ENCODE measurements at regions not wholly inside any gene's neighbourhood (a gene's known extent, or its start where the extent isn't known, plus 50 kb on each side); places are given as distances from the start of the nearest gene placed in this dataset.
"Not testable (repeated sequence)": the region's sequence is repeated elsewhere in the genome, so short reads cannot be mapped to it uniquely, and the experiment has no call there.

GRCh38 chr7:68613405-68613804, 984.9 kb upstream of the AUTS2 start:
- DNase-seq = no peak

- DNase-seq = no peak
Observed at GRCh38 chr7:68613897-68614296, 984.4 kb upstream of the AUTS2 start.

GRCh38 chr7:68619526-68619925, 978.7 kb upstream of the AUTS2 start:
- DNase-seq = no peak

GRCh38 chr7:68622500-68622899, 975.8 kb upstream of the AUTS2 start:
- DNase-seq = no peak

GRCh38 chr7:68623030-68623429, 975.2 kb upstream of the AUTS2 start:
- no peak for DNase-seq

- no peak for DNase-seq
Observed at GRCh38 chr7:68627247-68627864, 970.9 kb upstream of the AUTS2 start.

- DNase-seq = not testable (repeated sequence)
Observed at GRCh38 chr7:68630914-68631313, 967.4 kb upstream of the AUTS2 start.

GRCh38 chr7:68640103-68640502, 958.2 kb upstream of the AUTS2 start:
- no peak for DNase-seq

GRCh38 chr7:68642727-68643126, 955.5 kb upstream of the AUTS2 start:
- DNase-seq = no peak

- DNase-seq = no peak
Observed at GRCh38 chr7:68663392-68663791, 934.9 kb upstream of the AUTS2 start.

- DNase-seq = no peak
Observed at GRCh38 chr7:68671046-68671445, 927.2 kb upstream of the AUTS2 start.

- no peak for DNase-seq
Observed at GRCh38 chr7:68671671-68672070, 926.6 kb upstream of the AUTS2 start.

GRCh38 chr7:68674826-68675225, 923.4 kb upstream of the AUTS2 start:
- no peak for DNase-seq

GRCh38 chr7:68676813-68677535, 921.3 kb upstream of the AUTS2 start:
- DNase-seq = no peak

GRCh38 chr7:68678196-68678595, 920.1 kb upstream of the AUTS2 start:
- no peak for DNase-seq

- no peak for DNase-seq
Observed at GRCh38 chr7:68679459-68680234, 918.6 kb upstream of the AUTS2 start.

- DNase-seq = no peak
Observed at GRCh38 chr7:68680235-68680872, 917.9 kb upstream of the AUTS2 start.

GRCh38 chr7:68682910-68683309, 915.4 kb upstream of the AUTS2 start:
- DNase-seq = no peak

- no peak for DNase-seq
Observed at GRCh38 chr7:68684246-68684839, 913.9 kb upstream of the AUTS2 start.

- no peak for DNase-seq
Observed at GRCh38 chr7:68684996-68685395, 913.3 kb upstream of the AUTS2 start.

- no peak for DNase-seq
Observed at GRCh38 chr7:68688416-68689086, 909.7 kb upstream of the AUTS2 start.

- DNase-seq = no peak
Observed at GRCh38 chr7:68689087-68689433, 909.2 kb upstream of the AUTS2 start.

All from stimulated activated CD4-positive, alpha-beta T cell treated with anti-CD3 and anti-CD28 coated beads, Interleukin-15, amount 100 ng/mL, for 24 hours (primary cell).